ENCODE measurements at regions not wholly inside any gene's neighbourhood (a gene's known extent, or its start where the extent isn't known, plus 50 kb on each side); places are given as distances from the start of the nearest gene placed in this dataset.
"Not testable (repeated sequence)": the region's sequence is repeated elsewhere in the genome, so short reads cannot be mapped to it uniquely, and the experiment has no call there.

- no peaks in the 10 kb centered on the region for H3K36me3 ChIP-seq (ENCODE audit: control insufficient read depth, insufficient read depth, low read length)
- no peaks in the 10 kb centered on the region for H3K9me3 ChIP-seq (ENCODE audit: control insufficient read depth, low read length)
- WGBS, 2 experiments (ENCODE audit: insufficient coverage in 2 of 2) = 57% methylated on average over 2 of the region's 3 CpGs; no CpG with 5 or more reads in 1 of the 2 experiments
- H3K4me1 ChIP-seq (ENCODE audit: control insufficient read depth, insufficient read depth, low read length, poor library complexity, severe bottlenecking) = no peaks in the 10 kb centered on the region
- no peak overlapping the region for H3K4me3 ChIP-seq (ENCODE audit: extremely low read depth, insufficient read depth, low read length, poor library complexity, severe bottlenecking)
- no peak overlapping the region for H3K27ac ChIP-seq (ENCODE audit: low read depth, low read length, severe bottlenecking)
Measured at GRCh38 chr4:82247171-82247570, 126.6 kb downstream of the HNRNPD start.

DNA sequence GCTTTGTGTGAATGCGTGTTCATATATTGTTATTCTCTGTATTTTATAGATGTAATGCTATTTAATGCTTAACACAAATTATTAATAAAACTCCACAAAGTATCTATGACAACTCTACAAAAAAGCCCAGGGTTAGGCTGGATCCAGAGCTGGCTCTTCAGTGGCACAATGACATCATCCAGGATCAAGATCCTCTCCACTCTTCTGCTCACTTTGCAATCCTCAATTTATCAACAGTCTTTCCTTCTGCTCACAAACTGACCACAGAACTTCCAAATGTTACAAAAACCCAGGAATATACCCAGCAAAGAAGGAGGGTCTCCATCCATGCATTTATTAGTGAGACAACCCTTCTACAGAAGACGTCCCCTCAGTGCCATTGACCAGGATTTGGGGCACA lies 132.3 kb downstream of the HNRNPD start:
- WGBS, 2 experiments (ENCODE audit: insufficient coverage in 2 of 2) = 67 to 89% methylated on average over 1 of the region's 2 CpGs

GRCh38 chr4:82240410-82240809 lies 133.4 kb downstream of the HNRNPD start:
- WGBS, 2 experiments (ENCODE audit: insufficient coverage in 2 of 2) = 79 to 90% methylated on average over 6 to 7 of the region's 7 CpGs
- Histone ChIP-seq H3K4me3 (ENCODE audit: extremely low read depth, insufficient read depth, low read length, poor library complexity, severe bottlenecking) (no peak overlapping the region), H3K27ac (ENCODE audit: low read depth, low read length, severe bottlenecking) (no peak overlapping the region), H3K9me3 (ENCODE audit: control insufficient read depth, low read length) (no peaks in the 10 kb centered on the region), H3K4me1 (ENCODE audit: control insufficient read depth, insufficient read depth, low read length, poor library complexity, severe bottlenecking) (no peaks in the 10 kb centered on the region), H3K36me3 (ENCODE audit: control insufficient read depth, insufficient read depth, low read length) (no peaks in the 10 kb centered on the region)

More for the DNA sequence above, 132.3 kb downstream of the HNRNPD start:
- H3K4me1 ChIP-seq (ENCODE audit: control insufficient read depth, insufficient read depth, low read length, poor library complexity, severe bottlenecking) = no peaks in the 10 kb centered on the region
- H3K4me3 ChIP-seq (ENCODE audit: extremely low read depth, insufficient read depth, low read length, poor library complexity, severe bottlenecking) = no peak overlapping the region
- H3K9me3 ChIP-seq (ENCODE audit: control insufficient read depth, low read length) = no peaks in the 10 kb centered on the region
- no peak overlapping the region for H3K27ac ChIP-seq (ENCODE audit: low read depth, low read length, severe bottlenecking)
- no peaks in the 10 kb centered on the region for H3K36me3 ChIP-seq (ENCODE audit: control insufficient read depth, insufficient read depth, low read length)

DNA sequence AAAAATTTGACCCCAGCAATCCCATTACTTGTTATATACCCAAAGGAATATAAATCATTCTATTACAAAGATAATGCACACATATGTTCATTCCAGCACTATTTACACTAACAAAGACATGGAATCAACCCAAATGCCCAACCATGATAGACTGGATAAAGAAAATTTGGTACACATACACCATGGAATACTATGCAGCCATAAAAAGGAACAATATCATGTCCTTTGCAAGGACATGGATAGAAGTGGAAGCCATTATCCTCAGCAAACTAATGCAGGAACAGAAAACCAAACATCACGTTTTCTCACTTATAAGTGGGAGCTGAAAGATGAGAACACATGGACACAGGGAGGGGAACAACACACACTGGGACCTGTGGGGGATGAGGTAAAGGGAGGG lies 136.6 kb downstream of the HNRNPD start:
- H3K4me3 ChIP-seq (ENCODE audit: extremely low read depth, insufficient read depth, low read length, poor library complexity, severe bottlenecking); H3K4me1 ChIP-seq (ENCODE audit: control insufficient read depth, insufficient read depth, low read length, poor library complexity, severe bottlenecking): not testable (repeated sequence)

DNA sequence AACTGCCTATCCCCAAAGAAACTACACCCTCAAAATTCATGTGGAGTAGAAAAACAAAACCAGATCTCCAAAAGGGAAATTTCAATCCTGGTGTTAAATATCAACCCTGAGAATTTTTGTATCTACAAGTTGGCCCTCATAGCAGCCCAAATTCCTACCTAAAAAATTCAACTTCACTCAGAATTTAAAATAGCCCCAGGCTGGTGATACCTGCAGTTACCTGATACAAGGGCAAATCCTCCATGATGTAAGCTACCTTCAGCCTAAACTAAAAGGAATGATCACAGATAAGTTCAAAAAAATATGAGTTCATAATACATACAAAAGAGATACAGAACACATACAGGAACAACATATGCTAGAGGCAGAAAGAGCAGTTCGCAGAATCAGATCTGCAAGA lies 138.4 kb downstream of the HNRNPD start:
- Histone ChIP-seq H3K9me3 (ENCODE audit: control insufficient read depth, low read length) (no peaks in the 10 kb centered on the region), H3K4me3 (ENCODE audit: extremely low read depth, insufficient read depth, low read length, poor library complexity, severe bottlenecking) (no peak overlapping the region), H3K27ac (ENCODE audit: low read depth, low read length, severe bottlenecking) (no peak overlapping the region), H3K36me3 (ENCODE audit: control insufficient read depth, insufficient read depth, low read length) (no peaks in the 10 kb centered on the region), H3K4me1 (ENCODE audit: control insufficient read depth, insufficient read depth, low read length, poor library complexity, severe bottlenecking) (no peaks in the 10 kb centered on the region)
- no CpG with 5 or more reads among the region's 1 CpG for WGBS, 2 experiments (ENCODE audit: insufficient coverage in 2 of 2)

More for the DNA sequence above, 136.6 kb downstream of the HNRNPD start:
- H3K9me3 ChIP-seq (ENCODE audit: control insufficient read depth, low read length); H3K36me3 ChIP-seq (ENCODE audit: control insufficient read depth, insufficient read depth, low read length); H3K27ac ChIP-seq (ENCODE audit: low read depth, low read length, severe bottlenecking): not testable (repeated sequence)
- WGBS, 2 experiments (ENCODE audit: insufficient coverage in 2 of 2) = no CpG with 5 or more reads among the region's 1 CpG

- Histone ChIP-seq H3K27ac (ENCODE audit: low read depth, low read length, severe bottlenecking) (no peak overlapping the region), H3K4me3 (ENCODE audit: extremely low read depth, insufficient read depth, low read length, poor library complexity, severe bottlenecking) (no peak overlapping the region), H3K36me3 (ENCODE audit: control insufficient read depth, insufficient read depth, low read length) (no peaks in the 10 kb centered on the region), H3K4me1 (ENCODE audit: control insufficient read depth, insufficient read depth, low read length, poor library complexity, severe bottlenecking) (no peaks in the 10 kb centered on the region), H3K9me3 (ENCODE audit: control insufficient read depth, low read length) (no peaks in the 10 kb centered on the region)
- no CpG with 5 or more reads among the region's 1 CpG for WGBS, 2 experiments (ENCODE audit: insufficient coverage in 2 of 2)
Measured at GRCh38 chr4:82232891-82233290, 140.9 kb downstream of the HNRNPD start.

DNA sequence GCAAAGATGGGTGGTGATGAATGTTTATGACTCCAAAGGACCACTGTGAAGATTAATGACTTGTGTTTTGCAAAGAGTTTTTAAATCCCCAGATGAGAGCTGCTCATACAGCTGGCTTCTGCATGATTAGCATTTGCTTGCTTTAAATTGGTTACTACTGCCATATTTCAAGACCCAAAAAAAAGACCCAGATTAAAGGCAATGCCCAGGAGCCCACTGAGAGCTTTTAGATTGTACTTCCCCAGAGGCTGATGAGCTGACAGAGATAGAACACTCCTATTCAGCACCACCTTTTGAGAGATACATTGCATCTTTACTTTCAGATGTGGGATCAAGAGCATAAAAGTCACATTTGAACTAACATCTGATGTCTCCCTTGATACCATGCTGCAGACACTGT lies 142.0 kb downstream of the HNRNPD start:
- Histone ChIP-seq H3K27ac (ENCODE audit: low read depth, low read length, severe bottlenecking) (no peak overlapping the region), H3K4me1 (ENCODE audit: control insufficient read depth, insufficient read depth, low read length, poor library complexity, severe bottlenecking) (no peaks in the 10 kb centered on the region), H3K4me3 (ENCODE audit: extremely low read depth, insufficient read depth, low read length, poor library complexity, severe bottlenecking) (no peak overlapping the region), H3K36me3 (ENCODE audit: control insufficient read depth, insufficient read depth, low read length) (no peaks in the 10 kb centered on the region), H3K9me3 (ENCODE audit: control insufficient read depth, low read length) (no peaks in the 10 kb centered on the region)

DNA sequence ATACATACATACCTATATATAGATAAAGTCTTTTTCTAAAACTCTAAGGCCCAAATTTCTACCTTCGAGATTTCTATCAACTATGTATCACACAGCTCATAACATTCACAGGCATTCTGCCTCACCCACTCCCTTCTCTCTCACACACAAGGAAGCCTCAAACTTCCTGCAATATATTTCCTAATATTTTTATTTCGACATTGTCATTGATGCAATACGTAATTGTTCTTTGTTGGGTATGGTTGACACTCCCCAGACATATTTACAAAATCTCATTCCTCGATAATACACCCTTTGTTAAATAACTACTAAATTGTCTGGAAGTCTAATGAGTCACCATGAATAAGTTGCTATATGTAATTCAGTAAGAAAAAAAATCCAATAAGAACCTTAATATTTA lies 143.5 kb downstream of the HNRNPD start:
- Histone ChIP-seq H3K4me3 (ENCODE audit: extremely low read depth, insufficient read depth, low read length, poor library complexity, severe bottlenecking) (no peak overlapping the region), H3K27ac (ENCODE audit: low read depth, low read length, severe bottlenecking) (no peak overlapping the region), H3K4me1 (ENCODE audit: control insufficient read depth, insufficient read depth, low read length, poor library complexity, severe bottlenecking) (no peaks in the 10 kb centered on the region), H3K36me3 (ENCODE audit: control insufficient read depth, insufficient read depth, low read length) (no peaks in the 10 kb centered on the region), H3K9me3 (ENCODE audit: control insufficient read depth, low read length) (no peaks in the 10 kb centered on the region)
- 100% methylated on average over 1 of the region's 4 CpGs; no CpG with 5 or more reads in 1 of the 2 experiments for WGBS, 2 experiments (ENCODE audit: insufficient coverage in 2 of 2)

- Histone ChIP-seq H3K36me3 (ENCODE audit: control insufficient read depth, insufficient read depth, low read length) (no peaks in the 10 kb centered on the region), H3K27ac (ENCODE audit: low read depth, low read length, severe bottlenecking) (no peak overlapping the region), H3K4me3 (ENCODE audit: extremely low read depth, insufficient read depth, low read length, poor library complexity, severe bottlenecking) (no peak overlapping the region), H3K4me1 (ENCODE audit: control insufficient read depth, insufficient read depth, low read length, poor library complexity, severe bottlenecking) (no peaks in the 10 kb centered on the region), H3K9me3 (ENCODE audit: control insufficient read depth, low read length) (no peaks in the 10 kb centered on the region)
- no CpG with 5 or more reads among the region's 2 CpGs for WGBS, 2 experiments (ENCODE audit: insufficient coverage in 2 of 2)
Measured at GRCh38 chr4:82225030-82225429, 148.8 kb downstream of the HNRNPD start.

GRCh38 chr4:82223715-82224114 lies 150.1 kb downstream of the HNRNPD start:
- WGBS, 2 experiments (ENCODE audit: insufficient coverage in 2 of 2) = 45 to 55% methylated on average over 2 to 4 of the region's 4 CpGs
- Histone ChIP-seq H3K27ac (ENCODE audit: low read depth, low read length, severe bottlenecking) (no peak overlapping the region), H3K9me3 (ENCODE audit: control insufficient read depth, low read length) (no peaks in the 10 kb centered on the region), H3K4me3 (ENCODE audit: extremely low read depth, insufficient read depth, low read length, poor library complexity, severe bottlenecking) (no peak overlapping the region), H3K36me3 (ENCODE audit: control insufficient read depth, insufficient read depth, low read length) (no peaks in the 10 kb centered on the region), H3K4me1 (ENCODE audit: control insufficient read depth, insufficient read depth, low read length, poor library complexity, severe bottlenecking) (no peaks in the 10 kb centered on the region)

- H3K4me3 ChIP-seq (ENCODE audit: extremely low read depth, insufficient read depth, low read length, poor library complexity, severe bottlenecking) = no peak overlapping the region
- H3K9me3 ChIP-seq (ENCODE audit: control insufficient read depth, low read length) = no peaks in the 10 kb centered on the region
- no peaks in the 10 kb centered on the region for H3K4me1 ChIP-seq (ENCODE audit: control insufficient read depth, insufficient read depth, low read length, poor library complexity, severe bottlenecking)
- no peak overlapping the region for H3K27ac ChIP-seq (ENCODE audit: low read depth, low read length, severe bottlenecking)
- no peaks in the 10 kb centered on the region for H3K36me3 ChIP-seq (ENCODE audit: control insufficient read depth, insufficient read depth, low read length)
- WGBS, 2 experiments (ENCODE audit: insufficient coverage in 2 of 2) = 81 to 84% methylated on average over 5 to 6 of the region's 6 CpGs
Measured at GRCh38 chr4:82219346-82219745, 154.4 kb downstream of the HNRNPD start.
